ENCODE measurements at regions not wholly inside any gene's neighbourhood (a gene's known extent, or its start where the extent isn't known, plus 50 kb on each side); places are given as distances from the start of the nearest gene placed in this dataset.

DNA sequence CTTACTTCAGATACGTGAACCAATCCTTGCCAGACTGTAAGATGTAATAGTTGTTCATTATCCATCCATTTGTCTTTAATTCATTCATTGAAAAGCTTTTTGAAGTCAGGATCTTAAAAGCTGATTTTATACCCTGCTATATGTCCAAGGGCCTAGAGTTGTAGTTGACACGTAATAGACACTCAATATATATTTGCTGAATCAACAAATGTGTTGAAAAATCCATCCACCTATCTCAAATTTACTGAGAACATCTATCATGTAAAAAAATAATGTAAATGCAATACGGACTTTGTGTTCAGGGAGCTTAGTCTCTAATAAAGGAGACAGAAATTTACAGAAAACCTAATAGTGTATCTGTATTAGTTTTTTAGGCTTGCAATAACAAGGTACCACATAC lies 521.0 kb downstream of the METTL15 start:
- no peak overlapping the region for H3K4me3 ChIP-seq (ENCODE audit: low read depth, low read length)
- no peak for DNase-seq (ENCODE audit: low read depth)
- TF ChIP-seq, protein P1, sequence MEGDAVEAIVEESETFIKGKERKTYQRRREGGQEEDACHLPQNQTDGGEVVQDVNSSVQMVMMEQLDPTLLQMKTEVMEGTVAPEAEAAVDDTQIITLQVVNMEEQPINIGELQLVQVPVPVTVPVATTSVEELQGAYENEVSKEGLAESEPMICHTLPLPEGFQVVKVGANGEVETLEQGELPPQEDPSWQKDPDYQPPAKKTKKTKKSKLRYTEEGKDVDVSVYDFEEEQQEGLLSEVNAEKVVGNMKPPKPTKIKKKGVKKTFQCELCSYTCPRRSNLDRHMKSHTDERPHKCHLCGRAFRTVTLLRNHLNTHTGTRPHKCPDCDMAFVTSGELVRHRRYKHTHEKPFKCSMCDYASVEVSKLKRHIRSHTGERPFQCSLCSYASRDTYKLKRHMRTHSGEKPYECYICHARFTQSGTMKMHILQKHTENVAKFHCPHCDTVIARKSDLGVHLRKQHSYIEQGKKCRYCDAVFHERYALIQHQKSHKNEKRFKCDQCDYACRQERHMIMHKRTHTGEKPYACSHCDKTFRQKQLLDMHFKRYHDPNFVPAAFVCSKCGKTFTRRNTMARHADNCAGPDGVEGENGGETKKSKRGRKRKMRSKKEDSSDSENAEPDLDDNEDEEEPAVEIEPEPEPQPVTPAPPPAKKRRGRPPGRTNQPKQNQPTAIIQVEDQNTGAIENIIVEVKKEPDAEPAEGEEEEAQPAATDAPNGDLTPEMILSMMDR (IDR thresholded peaks at IDR 0.05; ENCODE audit: insufficient read depth, low read length) = no peak

DNA sequence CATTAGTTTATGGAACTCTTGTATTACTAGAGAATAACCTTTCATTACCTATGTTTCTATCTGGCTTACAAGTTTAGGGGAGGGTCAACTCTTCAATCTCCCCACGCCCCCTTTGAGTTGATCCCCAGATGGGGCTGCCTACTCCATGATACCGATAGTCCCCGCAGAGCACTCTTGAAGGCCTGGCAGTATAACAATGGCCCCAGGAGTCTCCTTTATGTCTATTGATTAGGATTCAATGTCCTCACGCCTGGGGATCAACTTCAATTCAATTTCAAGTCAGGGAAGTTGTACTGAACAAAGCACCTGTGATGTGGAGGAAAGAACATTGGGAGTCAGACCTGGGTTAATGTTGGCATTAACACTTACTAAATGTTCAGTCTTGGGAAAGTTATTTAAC lies 520.2 kb downstream of the METTL15 start:
- TF ChIP-seq, protein P1 (IDR thresholded peaks at IDR 0.05; ENCODE audit: insufficient read depth, low read length) = no peak
- DNase-seq (ENCODE audit: low read depth) = no peak
- H3K4me3 ChIP-seq (ENCODE audit: low read depth, low read length) = no peak overlapping the region

DNA sequence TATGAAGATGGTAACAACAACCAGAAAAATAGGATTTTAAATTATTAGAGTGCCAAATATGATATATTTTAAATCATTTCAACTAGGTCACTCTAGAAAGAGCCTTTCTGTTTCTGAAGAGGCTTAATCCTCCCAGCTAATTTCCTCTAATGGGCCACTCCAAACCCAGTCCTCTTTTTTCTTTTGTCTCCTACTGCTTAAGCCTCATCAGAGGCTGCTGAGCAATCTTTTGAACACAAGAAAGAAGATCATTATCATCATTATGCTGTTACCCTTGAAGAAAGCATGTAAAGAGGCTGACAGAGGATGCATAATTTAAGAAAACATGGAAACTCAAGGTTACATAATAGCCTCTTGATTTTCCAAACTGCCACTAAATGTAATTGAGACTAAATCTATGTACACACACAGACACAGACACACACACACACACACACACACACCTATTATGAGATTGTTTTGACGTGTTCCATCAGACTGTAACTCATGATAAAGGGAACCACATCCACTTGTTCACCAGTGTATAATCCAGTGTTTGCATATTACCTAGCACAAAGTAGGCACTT lies 519.6 kb downstream of the METTL15 start:
- no peak for DNase-seq (ENCODE audit: low read depth)
- no peak overlapping the region for H3K4me3 ChIP-seq (ENCODE audit: low read depth, low read length)
- TF ChIP-seq, protein P1 (IDR thresholded peaks at IDR 0.05; ENCODE audit: insufficient read depth, low read length) = no peak

DNA sequence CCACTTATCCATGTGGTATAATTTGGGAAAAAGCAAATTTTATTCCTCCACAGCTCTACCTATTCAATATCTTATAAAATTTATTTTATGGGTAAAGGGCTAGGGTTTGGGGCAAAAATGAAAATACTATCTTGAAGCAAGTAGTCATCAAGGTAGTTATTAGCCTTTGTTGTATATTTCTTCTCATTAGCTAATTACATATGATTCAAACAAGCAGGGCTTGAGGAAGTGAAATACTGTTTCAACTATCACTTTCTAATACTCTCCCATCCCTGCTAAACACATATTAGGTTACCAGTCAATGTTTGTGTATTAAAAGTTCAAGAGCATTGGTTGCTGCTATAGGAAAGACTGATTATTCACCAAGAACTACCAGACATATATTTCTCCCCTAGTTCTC lies 517.3 kb downstream of the METTL15 start:
- H3K4me3 ChIP-seq (ENCODE audit: low read depth, low read length) = no peak overlapping the region
- DNase-seq (ENCODE audit: low read depth) = no peak
- TF ChIP-seq, protein P1 (IDR thresholded peaks at IDR 0.05; ENCODE audit: insufficient read depth, low read length) = no peak

DNA sequence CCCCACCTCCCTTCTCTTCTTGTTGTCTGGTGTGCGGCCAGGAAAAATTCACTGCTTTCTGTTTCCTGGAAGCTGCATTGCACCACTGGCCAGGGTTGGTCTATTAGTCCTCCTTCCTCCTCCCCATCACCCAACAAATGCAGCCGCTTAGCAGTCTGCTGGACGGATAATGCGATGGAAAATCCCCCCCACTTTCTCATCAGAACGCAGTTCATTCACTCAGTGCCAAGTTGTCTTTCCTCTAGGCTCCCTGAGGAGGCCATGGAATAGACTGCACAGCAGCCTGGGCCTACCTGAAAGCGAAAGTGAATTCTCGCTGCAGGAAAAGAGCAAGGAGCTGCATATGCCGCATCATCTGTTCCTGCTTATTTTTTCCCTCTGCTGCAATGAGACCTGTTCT lies 513.6 kb downstream of the METTL15 start:
- TF ChIP-seq, protein P1 (IDR thresholded peaks at IDR 0.05; ENCODE audit: insufficient read depth, low read length) = no peak
- peak overlapping the region; percentile 52 for H3K4me3 ChIP-seq (ENCODE audit: low read depth, low read length)
- peak; percentile 76 for DNase-seq (ENCODE audit: low read depth)

DNA sequence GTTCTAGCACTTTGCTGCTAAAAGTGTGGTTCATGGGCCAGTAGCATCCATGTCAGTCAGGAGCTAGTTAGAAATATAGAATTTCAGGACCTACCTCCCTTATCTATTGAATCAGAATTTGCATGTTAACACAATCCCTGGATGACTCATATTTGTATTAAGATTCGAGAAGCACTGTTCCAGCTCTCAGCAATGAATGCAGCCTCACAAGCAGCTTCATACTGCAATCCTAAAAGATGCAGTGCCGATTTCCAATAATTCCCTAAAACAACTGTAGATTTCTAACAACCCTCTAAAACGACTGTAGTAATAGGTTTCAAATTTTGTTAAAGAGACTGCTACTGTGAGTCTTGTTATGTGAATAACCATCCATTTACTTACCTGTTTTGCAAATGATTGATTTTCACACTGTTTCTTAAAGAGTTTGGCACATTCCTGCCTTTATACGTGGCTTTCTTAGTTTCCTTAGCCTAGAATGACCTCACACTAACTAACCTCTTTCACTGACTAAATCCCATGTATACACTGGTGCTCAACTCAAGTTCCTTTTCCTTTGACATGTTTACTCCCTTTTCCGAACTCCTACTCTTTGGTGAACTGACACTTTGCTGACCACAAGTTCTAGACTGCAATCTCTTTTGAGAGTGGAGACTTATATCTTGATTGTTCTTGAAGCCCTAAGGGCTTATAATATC lies 511.8 kb downstream of the METTL15 start:
- TF ChIP-seq, protein P1 (IDR thresholded peaks at IDR 0.05; ENCODE audit: insufficient read depth, low read length) = no peak
- no peak overlapping the region for H3K4me3 ChIP-seq (ENCODE audit: low read depth, low read length)
- peak; percentile 67 for DNase-seq (ENCODE audit: low read depth)
